GM23338 (cell line): ENCODE measurements at regions not wholly inside any gene's neighbourhood (a gene's known extent, or its start where the extent isn't known, plus 50 kb on each side); places are given as distances from the start of the nearest gene placed in this dataset.

Experiments used
- ATAC-seq: fragments of 200-7000 bp; cut with Tn5 transposase; 3 replicates; pipeline ENCODE4 v1.9.1; 2020
- DNase-seq: peaks from one replicate; pipeline ENCODE4 v3.0.0-alpha.2; 2015; ENCODE audit warnings: low spot score
- H2AFZ ChIP-seq: fragments of 200-600 bp; sonication (generic); 2 replicates; pipeline ENCODE4 v1.8.0; 2016; ENCODE audit warnings: antibody characterized with exemption, mild to moderate bottlenecking, moderate library complexity
- H3F3A ChIP-seq: fragments of 200-600 bp; sonication (generic); replicated peaks from 2 replicates; pipeline ENCODE4 v1.8.0; 2017; ENCODE audit warnings: antibody characterized with exemption, mixed run types, low read depth
- H3K27ac ChIP-seq: fragments of 200-600 bp; sonication (generic); 2 replicates; pipeline ENCODE4 v1.6.1; 2016; ENCODE audit warnings: low read depth
- H3K27me3 ChIP-seq: fragments of 200-600 bp; sonication (generic); 2 replicates; pipeline ENCODE4 v1.8.0; 2016; ENCODE audit warnings: mild to moderate bottlenecking, mixed run types, moderate library complexity; ENCODE audit not compliant: insufficient read depth
- H3K36me3 ChIP-seq: fragments of 200-600 bp; sonication (generic); 2 replicates; pipeline ENCODE4 v1.8.0; 2016; ENCODE audit warnings: mild to moderate bottlenecking; ENCODE audit not compliant: insufficient read depth
- H3K4me1 ChIP-seq: fragments of 200-600 bp; sonication (generic); 2 replicates; pipeline ENCODE4 v1.8.0; 2016; ENCODE audit warnings: mild to moderate bottlenecking, moderate library complexity; ENCODE audit not compliant: insufficient read depth
- H3K4me2 ChIP-seq: fragments of 200-600 bp; sonication (generic); 2 replicates; pipeline ENCODE4 v1.7.1; 2017; ENCODE audit warnings: mixed run types
- H3K4me3 ChIP-seq: fragments of 200-600 bp; sonication (generic); 2 replicates; pipeline ENCODE4 v1.6.1; 2016; ENCODE audit warnings: mixed run types
- H3K79me2 ChIP-seq: fragments of 200-600 bp; sonication (generic); replicated peaks from 2 replicates; pipeline ENCODE4 v1.8.0; 2017; ENCODE audit warnings: mild to moderate bottlenecking; ENCODE audit not compliant: insufficient read depth
- H3K9me2 ChIP-seq: fragments of 200-600 bp; sonication (generic); 2 replicates; pipeline ENCODE4 v1.8.0; 2017; ENCODE audit not compliant: insufficient read depth
- H4K20me1 ChIP-seq: fragments of 200-600 bp; sonication (generic); replicated peaks from 2 replicates; pipeline ENCODE4 v1.8.0; 2017; ENCODE audit warnings: mild to moderate bottlenecking; ENCODE audit not compliant: insufficient read depth
- H3K27ac Mint-ChIP-seq: 2 replicates; pipeline ENCODE4 v1.8.0; 2020; ENCODE audit warnings: inconsistent platforms, mild to moderate bottlenecking, moderate library complexity, mixed read lengths
- H3K27me3 Mint-ChIP-seq: 3 replicates; pipeline ENCODE4 v1.8.0; 2022; ENCODE audit warnings: low read depth, mild to moderate bottlenecking, moderate library complexity, mixed read lengths, inconsistent platforms; ENCODE audit not compliant: insufficient read depth, poor library complexity
- H3K36me3 Mint-ChIP-seq: 3 replicates; pipeline ENCODE4 v1.8.0; 2021; ENCODE audit warnings: low read depth, mild to moderate bottlenecking, inconsistent platforms, moderate library complexity, mixed read lengths
- H3K4me1 Mint-ChIP-seq: 3 replicates; pipeline ENCODE4 v1.8.0; 2020; ENCODE audit warnings: mild to moderate bottlenecking, inconsistent platforms, mixed read lengths
- H3K4me3 Mint-ChIP-seq: 3 replicates; pipeline ENCODE4 v1.8.0; 2021; ENCODE audit warnings: moderate library complexity, mild to moderate bottlenecking, inconsistent platforms, mixed read lengths
- H3K9me3 Mint-ChIP-seq: 3 replicates; pipeline ENCODE4 v1.8.0; 2020; ENCODE audit warnings: moderate library complexity, mild to moderate bottlenecking, inconsistent platforms, mixed read lengths
- CREB1 ChIP-seq: fragments of 250-450 bp; sonication (Bioruptor Pico); IDR thresholded peaks from 2 replicates; pipeline ENCODE4 v1.5.0; 2020; ENCODE audit warnings: low read depth, mild to moderate bottlenecking, moderate library complexity
- EZH2 ChIP-seq: fragments of 200-600 bp; sonication (generic); IDR thresholded peaks from one replicate; pipeline ENCODE4 v1.8.0; 2017; ENCODE audit warnings: antibody characterized with exemption, mild to moderate bottlenecking, low read depth; ENCODE audit not compliant: unreplicated experiment
- EZH2phosphoT487 ChIP-seq: fragments of 200-600 bp; sonication (generic); IDR thresholded peaks from one replicate; pipeline ENCODE4 v1.8.1; 2018; ENCODE audit warnings: antibody characterized with exemption; ENCODE audit not compliant: unreplicated experiment
- JUNB ChIP-seq: IDR thresholded peaks from one replicate; pipeline ENCODE4 v1.6.1; 2016; ENCODE audit warnings: antibody characterized with exemption; ENCODE audit not compliant: unreplicated experiment
- NANOG ChIP-seq: IDR thresholded peaks from 2 replicates; pipeline ENCODE4 v1.6.1; 2016; ENCODE audit warnings: antibody characterized with exemption, borderline replicate concordance
- POLR2AphosphoS5 ChIP-seq: IDR thresholded peaks from 2 replicates; pipeline ENCODE4 v1.6.1; 2016; ENCODE audit warnings: antibody characterized with exemption, low read depth
- STAT1 ChIP-seq: IDR thresholded peaks from one replicate; pipeline ENCODE4 v1.6.1; 2016; ENCODE audit warnings: antibody characterized with exemption; ENCODE audit not compliant: unreplicated experiment
- ZNF114 ChIP-seq: fragments of 250-450 bp; sonication (Bioruptor Pico); IDR thresholded peaks from 2 replicates; pipeline ENCODE4 v1.5.0; 2020; ENCODE audit warnings: mild to moderate bottlenecking, moderate library complexity
- ZNF331 ChIP-seq: fragments of 250-450 bp; sonication (Bioruptor Pico); IDR thresholded peaks from 2 replicates; pipeline ENCODE4 v1.5.0; 2020; ENCODE audit warnings: low read depth, mild to moderate bottlenecking, moderate library complexity
- TF ChIP-seq, protein P1 (sequence below), 2 experiments: fragments of 200-600 bp in 1 of 2; sonication (generic) in 1 of 2; conservative IDR thresholded peaks; 2 replicates each; pipeline versions ENCODE4 v1.5.1 to v1.6.1; 2016 to 2017; ENCODE audit warnings: antibody characterized with exemption in 2 of 2, low read depth in 2 of 2, mild to moderate bottlenecking in 2 of 2, moderate library complexity in 1 of 2
- TF ChIP-seq, protein P2 (sequence below): IDR thresholded peaks from 2 replicates; pipeline ENCODE4 v1.6.1; 2016; ENCODE audit warnings: antibody characterized with exemption
- TF ChIP-seq, protein P3 (sequence below): fragments of 250-450 bp; sonication (Bioruptor Pico); IDR thresholded peaks from 2 replicates; pipeline ENCODE4 v1.5.0; 2020; ENCODE audit warnings: mild to moderate bottlenecking, moderate library complexity
- TF ChIP-seq, protein P4 (sequence below): IDR thresholded peaks from one replicate; pipeline ENCODE4 v1.6.1; 2018; ENCODE audit warnings: antibody characterized with exemption; ENCODE audit not compliant: unreplicated experiment

DNA sequence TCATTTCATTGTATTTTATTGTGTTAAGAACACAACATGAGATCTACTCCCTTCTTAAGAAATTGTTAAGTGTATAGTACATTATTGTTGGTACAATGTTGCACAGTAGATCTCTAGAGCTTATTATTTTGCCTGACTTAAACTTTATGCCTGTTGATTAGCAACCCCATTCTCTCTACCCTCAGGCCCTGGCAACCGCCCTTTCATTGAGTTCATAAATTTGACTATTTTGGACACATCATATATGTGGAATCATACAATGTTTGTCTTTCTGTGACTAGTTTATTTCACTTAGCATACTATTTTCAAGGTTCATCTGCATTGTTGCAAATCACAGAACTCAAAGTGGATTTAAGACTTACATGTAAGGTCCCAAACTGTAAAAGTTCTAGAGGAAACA, 222.1 kb downstream of the IL15 start:
- H3F3A ChIP-seq = no peaks in the 10 kb centered on the region
- no peak for DNase-seq
- no peaks in the 10 kb centered on the region for H3K4me1 ChIP-seq
- peaks cover 12% of the 10 kb centered on the region; the same call in 1 of the 2 replicates for H3K36me3 ChIP-seq
- Mint-ChIP-seq H3K4me3 (no peak overlapping the region), H3K4me1 (peaks cover 4% of the 10 kb centered on the region; the same call in 1 of the 3 replicates), H3K27me3 (no peaks in the 10 kb centered on the region), H3K9me3 (peaks cover 19% of the 10 kb centered on the region), H3K27ac (no peak overlapping the region), H3K36me3 (peaks cover 14% of the 10 kb centered on the region)
- H3K79me2 ChIP-seq = no peaks in the 10 kb centered on the region
- H3K27me3 ChIP-seq = no peaks in the 10 kb centered on the region
- TF ChIP-seq, protein P1, sequence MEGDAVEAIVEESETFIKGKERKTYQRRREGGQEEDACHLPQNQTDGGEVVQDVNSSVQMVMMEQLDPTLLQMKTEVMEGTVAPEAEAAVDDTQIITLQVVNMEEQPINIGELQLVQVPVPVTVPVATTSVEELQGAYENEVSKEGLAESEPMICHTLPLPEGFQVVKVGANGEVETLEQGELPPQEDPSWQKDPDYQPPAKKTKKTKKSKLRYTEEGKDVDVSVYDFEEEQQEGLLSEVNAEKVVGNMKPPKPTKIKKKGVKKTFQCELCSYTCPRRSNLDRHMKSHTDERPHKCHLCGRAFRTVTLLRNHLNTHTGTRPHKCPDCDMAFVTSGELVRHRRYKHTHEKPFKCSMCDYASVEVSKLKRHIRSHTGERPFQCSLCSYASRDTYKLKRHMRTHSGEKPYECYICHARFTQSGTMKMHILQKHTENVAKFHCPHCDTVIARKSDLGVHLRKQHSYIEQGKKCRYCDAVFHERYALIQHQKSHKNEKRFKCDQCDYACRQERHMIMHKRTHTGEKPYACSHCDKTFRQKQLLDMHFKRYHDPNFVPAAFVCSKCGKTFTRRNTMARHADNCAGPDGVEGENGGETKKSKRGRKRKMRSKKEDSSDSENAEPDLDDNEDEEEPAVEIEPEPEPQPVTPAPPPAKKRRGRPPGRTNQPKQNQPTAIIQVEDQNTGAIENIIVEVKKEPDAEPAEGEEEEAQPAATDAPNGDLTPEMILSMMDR (conservative IDR thresholded peaks at IDR 0.05; ENCODE audit: low read depth in 2 of 2) = no peak
- TF ChIP-seq, protein P2, sequence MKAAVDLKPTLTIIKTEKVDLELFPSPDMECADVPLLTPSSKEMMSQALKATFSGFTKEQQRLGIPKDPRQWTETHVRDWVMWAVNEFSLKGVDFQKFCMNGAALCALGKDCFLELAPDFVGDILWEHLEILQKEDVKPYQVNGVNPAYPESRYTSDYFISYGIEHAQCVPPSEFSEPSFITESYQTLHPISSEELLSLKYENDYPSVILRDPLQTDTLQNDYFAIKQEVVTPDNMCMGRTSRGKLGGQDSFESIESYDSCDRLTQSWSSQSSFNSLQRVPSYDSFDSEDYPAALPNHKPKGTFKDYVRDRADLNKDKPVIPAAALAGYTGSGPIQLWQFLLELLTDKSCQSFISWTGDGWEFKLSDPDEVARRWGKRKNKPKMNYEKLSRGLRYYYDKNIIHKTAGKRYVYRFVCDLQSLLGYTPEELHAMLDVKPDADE = no peak
- no peak for TF ChIP-seq STAT1
- no peak for TF ChIP-seq ZNF114 (CRISPR knock-in tag)
- TF ChIP-seq EZH2 = no peak
- TF ChIP-seq ZNF331 (CRISPR knock-in tag) = no peak
- no peak for TF ChIP-seq CREB1 (CRISPR knock-in tag)
- TF ChIP-seq, protein P3, sequence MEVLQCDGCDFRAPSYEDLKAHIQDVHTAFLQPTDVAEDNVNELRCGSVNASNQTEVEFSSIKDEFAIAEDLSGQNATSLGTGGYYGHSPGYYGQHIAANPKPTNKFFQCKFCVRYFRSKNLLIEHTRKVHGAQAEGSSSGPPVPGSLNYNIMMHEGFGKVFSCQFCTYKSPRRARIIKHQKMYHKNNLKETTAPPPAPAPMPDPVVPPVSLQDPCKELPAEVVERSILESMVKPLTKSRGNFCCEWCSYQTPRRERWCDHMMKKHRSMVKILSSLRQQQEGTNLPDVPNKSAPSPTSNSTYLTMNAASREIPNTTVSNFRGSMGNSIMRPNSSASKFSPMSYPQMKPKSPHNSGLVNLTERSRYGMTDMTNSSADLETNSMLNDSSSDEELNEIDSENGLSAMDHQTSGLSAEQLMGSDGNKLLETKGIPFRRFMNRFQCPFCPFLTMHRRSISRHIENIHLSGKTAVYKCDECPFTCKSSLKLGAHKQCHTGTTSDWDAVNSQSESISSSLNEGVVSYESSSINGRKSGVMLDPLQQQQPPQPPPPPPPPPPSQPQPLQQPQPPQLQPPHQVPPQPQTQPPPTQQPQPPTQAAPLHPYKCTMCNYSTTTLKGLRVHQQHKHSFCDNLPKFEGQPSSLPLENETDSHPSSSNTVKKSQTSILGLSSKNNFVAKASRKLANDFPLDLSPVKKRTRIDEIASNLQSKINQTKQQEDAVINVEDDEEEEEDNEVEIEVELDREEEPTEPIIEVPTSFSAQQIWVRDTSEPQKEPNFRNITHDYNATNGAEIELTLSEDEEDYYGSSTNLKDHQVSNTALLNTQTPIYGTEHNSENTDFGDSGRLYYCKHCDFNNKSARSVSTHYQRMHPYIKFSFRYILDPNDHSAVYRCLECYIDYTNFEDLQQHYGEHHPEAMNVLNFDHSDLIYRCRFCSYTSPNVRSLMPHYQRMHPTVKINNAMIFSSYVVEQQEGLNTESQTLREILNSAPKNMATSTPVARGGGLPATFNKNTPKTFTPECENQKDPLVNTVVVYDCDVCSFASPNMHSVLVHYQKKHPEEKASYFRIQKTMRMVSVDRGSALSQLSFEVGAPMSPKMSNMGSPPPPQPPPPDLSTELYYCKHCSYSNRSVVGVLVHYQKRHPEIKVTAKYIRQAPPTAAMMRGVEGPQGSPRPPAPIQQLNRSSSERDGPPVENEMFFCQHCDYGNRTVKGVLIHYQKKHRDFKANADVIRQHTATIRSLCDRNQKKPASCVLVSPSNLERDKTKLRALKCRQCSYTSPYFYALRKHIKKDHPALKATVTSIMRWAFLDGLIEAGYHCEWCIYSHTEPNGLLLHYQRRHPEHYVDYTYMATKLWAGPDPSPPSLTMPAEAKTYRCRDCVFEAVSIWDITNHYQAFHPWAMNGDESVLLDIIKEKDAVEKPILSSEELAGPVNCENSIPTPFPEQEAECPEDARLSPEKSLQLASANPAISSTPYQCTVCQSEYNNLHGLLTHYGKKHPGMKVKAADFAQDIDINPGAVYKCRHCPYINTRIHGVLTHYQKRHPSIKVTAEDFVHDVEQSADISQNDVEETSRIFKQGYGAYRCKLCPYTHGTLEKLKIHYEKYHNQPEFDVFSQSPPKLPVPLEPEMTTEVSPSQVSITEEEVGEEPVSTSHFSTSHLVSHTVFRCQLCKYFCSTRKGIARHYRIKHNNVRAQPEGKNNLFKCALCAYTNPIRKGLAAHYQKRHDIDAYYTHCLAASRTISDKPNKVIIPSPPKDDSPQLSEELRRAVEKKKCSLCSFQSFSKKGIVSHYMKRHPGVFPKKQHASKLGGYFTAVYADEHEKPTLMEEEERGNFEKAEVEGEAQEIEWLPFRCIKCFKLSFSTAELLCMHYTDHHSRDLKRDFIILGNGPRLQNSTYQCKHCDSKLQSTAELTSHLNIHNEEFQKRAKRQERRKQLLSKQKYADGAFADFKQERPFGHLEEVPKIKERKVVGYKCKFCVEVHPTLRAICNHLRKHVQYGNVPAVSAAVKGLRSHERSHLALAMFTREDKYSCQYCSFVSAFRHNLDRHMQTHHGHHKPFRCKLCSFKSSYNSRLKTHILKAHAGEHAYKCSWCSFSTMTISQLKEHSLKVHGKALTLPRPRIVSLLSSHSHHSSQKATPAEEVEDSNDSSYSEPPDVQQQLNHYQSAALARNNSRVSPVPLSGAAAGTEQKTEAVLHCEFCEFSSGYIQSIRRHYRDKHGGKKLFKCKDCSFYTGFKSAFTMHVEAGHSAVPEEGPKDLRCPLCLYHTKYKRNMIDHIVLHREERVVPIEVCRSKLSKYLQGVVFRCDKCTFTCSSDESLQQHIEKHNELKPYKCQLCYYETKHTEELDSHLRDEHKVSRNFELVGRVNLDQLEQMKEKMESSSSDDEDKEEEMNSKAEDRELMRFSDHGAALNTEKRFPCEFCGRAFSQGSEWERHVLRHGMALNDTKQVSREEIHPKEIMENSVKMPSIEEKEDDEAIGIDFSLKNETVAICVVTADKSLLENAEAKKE (CRISPR knock-in tag) = no peak
- TF ChIP-seq JUNB = no peak
- no peak for TF ChIP-seq NANOG
- TF ChIP-seq, protein P4, sequence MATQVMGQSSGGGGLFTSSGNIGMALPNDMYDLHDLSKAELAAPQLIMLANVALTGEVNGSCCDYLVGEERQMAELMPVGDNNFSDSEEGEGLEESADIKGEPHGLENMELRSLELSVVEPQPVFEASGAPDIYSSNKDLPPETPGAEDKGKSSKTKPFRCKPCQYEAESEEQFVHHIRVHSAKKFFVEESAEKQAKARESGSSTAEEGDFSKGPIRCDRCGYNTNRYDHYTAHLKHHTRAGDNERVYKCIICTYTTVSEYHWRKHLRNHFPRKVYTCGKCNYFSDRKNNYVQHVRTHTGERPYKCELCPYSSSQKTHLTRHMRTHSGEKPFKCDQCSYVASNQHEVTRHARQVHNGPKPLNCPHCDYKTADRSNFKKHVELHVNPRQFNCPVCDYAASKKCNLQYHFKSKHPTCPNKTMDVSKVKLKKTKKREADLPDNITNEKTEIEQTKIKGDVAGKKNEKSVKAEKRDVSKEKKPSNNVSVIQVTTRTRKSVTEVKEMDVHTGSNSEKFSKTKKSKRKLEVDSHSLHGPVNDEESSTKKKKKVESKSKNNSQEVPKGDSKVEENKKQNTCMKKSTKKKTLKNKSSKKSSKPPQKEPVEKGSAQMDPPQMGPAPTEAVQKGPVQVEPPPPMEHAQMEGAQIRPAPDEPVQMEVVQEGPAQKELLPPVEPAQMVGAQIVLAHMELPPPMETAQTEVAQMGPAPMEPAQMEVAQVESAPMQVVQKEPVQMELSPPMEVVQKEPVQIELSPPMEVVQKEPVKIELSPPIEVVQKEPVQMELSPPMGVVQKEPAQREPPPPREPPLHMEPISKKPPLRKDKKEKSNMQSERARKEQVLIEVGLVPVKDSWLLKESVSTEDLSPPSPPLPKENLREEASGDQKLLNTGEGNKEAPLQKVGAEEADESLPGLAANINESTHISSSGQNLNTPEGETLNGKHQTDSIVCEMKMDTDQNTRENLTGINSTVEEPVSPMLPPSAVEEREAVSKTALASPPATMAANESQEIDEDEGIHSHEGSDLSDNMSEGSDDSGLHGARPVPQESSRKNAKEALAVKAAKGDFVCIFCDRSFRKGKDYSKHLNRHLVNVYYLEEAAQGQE = no peak
- no peak for TF ChIP-seq EZH2phosphoT487
- TF ChIP-seq POLR2AphosphoS5 = no peak
- H2AFZ ChIP-seq = no peak overlapping the region
- H3K4me3 ChIP-seq = no peak overlapping the region
- no peaks in the 10 kb centered on the region for H4K20me1 ChIP-seq
- ATAC-seq = no peak
- H3K9me2 ChIP-seq = no peaks in the 10 kb centered on the region
- no peak overlapping the region for H3K4me2 ChIP-seq
- no peak overlapping the region for H3K27ac ChIP-seq
